ENCODE measurements at regions not wholly inside any gene's neighbourhood (a gene's known extent, or its start where the extent isn't known, plus 50 kb on each side); places are given as distances from the start of the nearest gene placed in this dataset.

DNA sequence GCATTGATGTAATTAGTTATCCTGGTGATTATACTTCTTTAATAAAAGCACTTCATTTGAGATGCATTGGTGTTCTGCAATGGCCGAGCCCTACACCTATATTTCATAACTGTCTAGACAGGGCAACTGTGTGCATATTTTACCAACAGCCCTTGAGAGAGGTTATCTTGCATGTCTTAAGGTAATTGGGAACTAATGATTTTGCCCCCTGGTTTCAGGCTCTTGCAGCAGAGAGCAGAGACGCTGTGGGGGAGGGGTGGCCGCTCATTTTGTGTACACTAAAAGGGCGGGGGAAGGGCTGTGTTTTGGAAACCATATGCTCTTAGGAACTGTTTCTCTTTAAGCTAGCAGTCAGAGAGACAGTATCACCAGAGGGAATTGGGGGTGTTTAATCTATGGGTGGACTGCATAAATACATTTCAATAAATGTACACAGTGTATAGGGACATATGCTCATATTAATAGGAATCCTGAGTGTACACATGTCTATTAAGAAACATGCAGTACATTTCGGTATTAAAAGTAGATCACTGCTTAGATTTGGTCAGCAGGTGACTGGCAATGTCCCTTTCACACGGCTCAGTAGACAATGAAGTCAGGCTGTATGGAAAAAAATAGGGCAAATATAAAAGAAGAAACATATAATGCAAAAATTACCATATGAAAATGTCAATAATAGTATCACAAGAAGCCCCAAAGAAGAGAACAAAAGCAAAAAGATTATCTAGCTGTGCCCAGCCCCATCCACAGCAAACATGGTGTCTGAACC lies 402.9 kb upstream of the CITED2 start:
- intact Hi-C loops (cut with DNase I): no loop called here
- no peak for TF ChIP-seq POLR2A (IDR thresholded peaks at IDR 0.05)
- TF ChIP-seq, protein P1, sequence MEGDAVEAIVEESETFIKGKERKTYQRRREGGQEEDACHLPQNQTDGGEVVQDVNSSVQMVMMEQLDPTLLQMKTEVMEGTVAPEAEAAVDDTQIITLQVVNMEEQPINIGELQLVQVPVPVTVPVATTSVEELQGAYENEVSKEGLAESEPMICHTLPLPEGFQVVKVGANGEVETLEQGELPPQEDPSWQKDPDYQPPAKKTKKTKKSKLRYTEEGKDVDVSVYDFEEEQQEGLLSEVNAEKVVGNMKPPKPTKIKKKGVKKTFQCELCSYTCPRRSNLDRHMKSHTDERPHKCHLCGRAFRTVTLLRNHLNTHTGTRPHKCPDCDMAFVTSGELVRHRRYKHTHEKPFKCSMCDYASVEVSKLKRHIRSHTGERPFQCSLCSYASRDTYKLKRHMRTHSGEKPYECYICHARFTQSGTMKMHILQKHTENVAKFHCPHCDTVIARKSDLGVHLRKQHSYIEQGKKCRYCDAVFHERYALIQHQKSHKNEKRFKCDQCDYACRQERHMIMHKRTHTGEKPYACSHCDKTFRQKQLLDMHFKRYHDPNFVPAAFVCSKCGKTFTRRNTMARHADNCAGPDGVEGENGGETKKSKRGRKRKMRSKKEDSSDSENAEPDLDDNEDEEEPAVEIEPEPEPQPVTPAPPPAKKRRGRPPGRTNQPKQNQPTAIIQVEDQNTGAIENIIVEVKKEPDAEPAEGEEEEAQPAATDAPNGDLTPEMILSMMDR (IDR thresholded peaks at IDR 0.05): no peak
- Histone ChIP-seq H3K9me3 (replicated peaks in 1 of 3) (no peaks in the 10 kb centered on the region), H3K4me1 (replicated peaks in 1 of 2) (peaks cover 0 to 4% of the 10 kb centered on the region in 2 donors), H3K36me3 (replicated peaks in 1 of 2) (no peaks in the 10 kb centered on the region), H3K27me3 (no peaks in the 10 kb centered on the region), H3K27ac (no peak overlapping the region), H3K4me3 (no peak overlapping the region)
- WGBS, 4 donors: 81 to 87% (median 84%) methylated on average over 6 of the region's 6 CpGs
- no peak for DNase-seq

GRCh38 chr6:139776041-139776440 lies 401.6 kb upstream of the CITED2 start:
- no peaks in the 10 kb centered on the region for H3K9me3 ChIP-seq (replicated peaks in 1 of 3)
- DNase-seq: no peak
- intact Hi-C loops (cut with DNase I): no loop called here
- no peaks in the 10 kb centered on the region for H3K27me3 ChIP-seq
- TF ChIP-seq POLR2A (IDR thresholded peaks at IDR 0.05): no peak
- TF ChIP-seq, protein P1 (IDR thresholded peaks at IDR 0.05): no peak
- H3K27ac ChIP-seq: no peak overlapping the region
- no peak overlapping the region for H3K4me3 ChIP-seq
- H3K36me3 ChIP-seq (replicated peaks in 1 of 2): no peaks in the 10 kb centered on the region
- 71 to 80% (median 74%) methylated on average over 6 of the region's 6 CpGs for WGBS, 4 donors
- H3K4me1 ChIP-seq (replicated peaks in 1 of 2): peaks cover 0 to 4% of the 10 kb centered on the region in 2 donors

DNA sequence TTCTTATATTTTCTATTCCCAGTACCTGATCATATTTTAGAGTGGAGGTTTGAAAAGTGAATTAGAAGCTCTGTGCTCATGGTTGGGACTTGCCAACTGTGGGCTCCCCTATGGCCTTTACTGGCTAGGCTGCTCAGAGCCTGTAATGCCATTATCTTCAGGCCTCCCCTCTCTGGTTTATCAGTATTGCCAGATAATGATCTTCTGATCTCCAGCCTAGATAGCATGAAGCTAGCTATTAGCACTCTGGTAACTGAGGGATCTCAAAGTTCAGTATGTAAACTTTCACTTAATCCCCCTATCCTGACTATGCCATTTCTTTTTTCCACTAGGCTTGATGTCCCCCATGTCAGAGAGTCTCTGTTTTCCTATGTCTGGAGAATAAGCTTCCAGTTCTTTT lies 393.7 kb upstream of the CITED2 start:
- Histone ChIP-seq H3K4me3 (no peak overlapping the region), H3K9me3 (replicated peaks in 1 of 3) (no peaks in the 10 kb centered on the region), H3K4me1 (replicated peaks in 1 of 2) (peaks cover 10 to 27% of the 10 kb centered on the region in 2 donors), H3K36me3 (replicated peaks in 1 of 2) (no peaks in the 10 kb centered on the region), H3K27me3 (no peaks in the 10 kb centered on the region), H3K27ac (no peak overlapping the region)
- TF ChIP-seq POLR2A (IDR thresholded peaks at IDR 0.05): no peak
- TF ChIP-seq, protein P1 (IDR thresholded peaks at IDR 0.05): no peak
- no peak for DNase-seq
- intact Hi-C loops (cut with DNase I): no loop called here

GRCh38 chr6:139766796-139767195 lies 392.3 kb upstream of the CITED2 start:
- intact Hi-C loops (cut with DNase I): no loop called here
- H3K27me3 ChIP-seq: no peaks in the 10 kb centered on the region
- H3K36me3 ChIP-seq (replicated peaks in 1 of 2): no peaks in the 10 kb centered on the region
- no peak for DNase-seq
- no peak overlapping the region for H3K27ac ChIP-seq
- no peak overlapping the region for H3K4me3 ChIP-seq
- TF ChIP-seq, protein P1 (IDR thresholded peaks at IDR 0.05): no peak
- TF ChIP-seq POLR2A (IDR thresholded peaks at IDR 0.05): no peak
- no peaks in the 10 kb centered on the region for H3K9me3 ChIP-seq (replicated peaks in 1 of 3)
- H3K4me1 ChIP-seq (replicated peaks in 1 of 2): peaks cover 10 to 27% of the 10 kb centered on the region in 2 donors
- 85 to 95% (median 94%) methylated on average over 2 of the region's 2 CpGs for WGBS, 4 donors
